RWPE2 (cell line): ENCODE measurements at regions not wholly inside any gene's neighbourhood (a gene's known extent, or its start where the extent isn't known, plus 50 kb on each side); places are given as distances from the start of the nearest gene placed in this dataset.
"Not testable (repeated sequence)": the region's sequence is repeated elsewhere in the genome, so short reads cannot be mapped to it uniquely, and the experiment has no call there.

ENCODE experiments used
- ATAC-seq: fragments of 200-7000 bp; cut with Tn5 transposase; 3 replicates; pipeline ENCODE4 v1.9.1; 2021; ENCODE audit warnings: low read depth
- DNase-seq: peaks from one replicate; pipeline ENCODE4 v3.0.0-alpha.2; 2020; ENCODE audit warnings: low spot score
- H3K27ac ChIP-seq: fragments of 450-650 bp; 2 replicates; pipeline ENCODE4 v1.5.1; 2017; ENCODE audit warnings: mild to moderate bottlenecking; ENCODE audit not compliant: poor library complexity, severe bottlenecking
- H3K27me3 ChIP-seq: fragments of 250-450 bp; sonication (Bioruptor Pico); 2 replicates; pipeline ENCODE4 v1.5.1; 2021; ENCODE audit warnings: mild to moderate bottlenecking, moderate library complexity; ENCODE audit not compliant: insufficient read depth, poor library complexity, severe bottlenecking
- H3K36me3 ChIP-seq: fragments of 250-450 bp; sonication (Bioruptor Pico); 2 replicates; pipeline ENCODE4 v1.5.1; 2020; ENCODE audit warnings: low read depth, mild to moderate bottlenecking, moderate library complexity
- H3K4me1 ChIP-seq: fragments of 250-450 bp; sonication (Bioruptor Pico); 2 replicates; pipeline ENCODE4 v1.5.1; 2021; ENCODE audit warnings: mild to moderate bottlenecking, moderate library complexity; ENCODE audit not compliant: insufficient read depth, poor library complexity, severe bottlenecking
- H3K4me3 ChIP-seq: fragments of 250-450 bp; sonication (Bioruptor Pico); 2 replicates; pipeline ENCODE4 v1.5.1; 2021; ENCODE audit warnings: mild to moderate bottlenecking, moderate library complexity; ENCODE audit not compliant: severe bottlenecking
- H3K9me3 ChIP-seq: fragments of 250-450 bp; sonication (Bioruptor Pico); 2 replicates; pipeline ENCODE4 v1.5.1; 2021; ENCODE audit warnings: mild to moderate bottlenecking, moderate library complexity; ENCODE audit not compliant: severe bottlenecking
- TF ChIP-seq, protein P1 (sequence below): fragments of 450-650 bp; IDR thresholded peaks from one replicate; pipeline ENCODE4 v1.5.1; 2017; ENCODE audit warnings: mild to moderate bottlenecking, moderate library complexity; ENCODE audit not compliant: poor library complexity, severe bottlenecking

DNA sequence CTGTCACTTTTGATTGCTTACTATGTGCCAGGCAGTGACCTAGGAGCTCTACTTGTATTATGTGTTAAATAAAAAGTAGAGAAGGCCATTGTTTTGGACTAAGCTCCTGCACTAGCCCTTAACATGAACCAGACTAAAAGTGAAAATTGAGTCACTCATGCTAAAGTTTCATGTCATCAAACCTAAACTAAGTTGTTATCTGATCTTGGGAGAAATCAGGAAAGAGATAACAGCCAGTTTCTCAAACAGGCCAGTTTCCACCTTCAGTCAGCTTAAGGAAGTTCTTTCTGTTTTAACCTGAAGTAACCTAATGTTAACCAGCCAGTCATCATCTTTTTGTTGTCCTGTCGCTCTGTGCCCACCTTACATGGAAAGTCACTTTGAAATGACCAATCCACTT lies 102.1 kb upstream of the MARK1 start:
- H3K4me1 ChIP-seq, result no peaks in the 10 kb centered on the region
- no peaks in the 10 kb centered on the region for H3K27me3 ChIP-seq
- H3K4me3 ChIP-seq, result no peak overlapping the region
- no peaks in the 10 kb centered on the region for H3K36me3 ChIP-seq
- DNase-seq, result no peak
- H3K9me3 ChIP-seq, result no peaks in the 10 kb centered on the region
- ATAC-seq, result no peak
- TF ChIP-seq, protein P1, sequence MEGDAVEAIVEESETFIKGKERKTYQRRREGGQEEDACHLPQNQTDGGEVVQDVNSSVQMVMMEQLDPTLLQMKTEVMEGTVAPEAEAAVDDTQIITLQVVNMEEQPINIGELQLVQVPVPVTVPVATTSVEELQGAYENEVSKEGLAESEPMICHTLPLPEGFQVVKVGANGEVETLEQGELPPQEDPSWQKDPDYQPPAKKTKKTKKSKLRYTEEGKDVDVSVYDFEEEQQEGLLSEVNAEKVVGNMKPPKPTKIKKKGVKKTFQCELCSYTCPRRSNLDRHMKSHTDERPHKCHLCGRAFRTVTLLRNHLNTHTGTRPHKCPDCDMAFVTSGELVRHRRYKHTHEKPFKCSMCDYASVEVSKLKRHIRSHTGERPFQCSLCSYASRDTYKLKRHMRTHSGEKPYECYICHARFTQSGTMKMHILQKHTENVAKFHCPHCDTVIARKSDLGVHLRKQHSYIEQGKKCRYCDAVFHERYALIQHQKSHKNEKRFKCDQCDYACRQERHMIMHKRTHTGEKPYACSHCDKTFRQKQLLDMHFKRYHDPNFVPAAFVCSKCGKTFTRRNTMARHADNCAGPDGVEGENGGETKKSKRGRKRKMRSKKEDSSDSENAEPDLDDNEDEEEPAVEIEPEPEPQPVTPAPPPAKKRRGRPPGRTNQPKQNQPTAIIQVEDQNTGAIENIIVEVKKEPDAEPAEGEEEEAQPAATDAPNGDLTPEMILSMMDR, result no peak
- no peak overlapping the region for H3K27ac ChIP-seq

DNA sequence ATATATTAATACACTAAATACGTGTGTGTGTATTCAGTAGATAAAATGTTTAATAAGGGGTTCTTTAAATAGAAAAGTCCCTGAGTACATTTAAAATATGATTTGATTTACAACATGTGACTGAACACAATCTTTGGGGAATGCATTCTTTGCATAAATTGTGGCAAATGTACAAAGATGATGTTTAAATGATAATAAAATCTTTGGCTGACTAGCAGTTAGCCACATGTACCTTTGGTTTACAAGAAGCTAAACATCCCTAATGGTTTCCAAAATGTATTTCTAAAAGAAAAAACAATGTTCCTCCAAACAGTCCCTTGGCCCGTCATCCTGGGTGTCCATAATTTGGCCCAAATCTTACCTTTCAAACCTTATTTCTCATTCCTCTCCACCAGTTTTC lies 106.4 kb upstream of the MARK1 start:
- Histone ChIP-seq H3K4me1 (no peaks in the 10 kb centered on the region), H3K27ac (no peak overlapping the region), H3K9me3 (no peaks in the 10 kb centered on the region), H3K4me3 (no peak overlapping the region), H3K27me3 (no peaks in the 10 kb centered on the region), H3K36me3 (no peaks in the 10 kb centered on the region)
- TF ChIP-seq, protein P1, result no peak
- DNase-seq (no peak), ATAC-seq (no peak)

DNA sequence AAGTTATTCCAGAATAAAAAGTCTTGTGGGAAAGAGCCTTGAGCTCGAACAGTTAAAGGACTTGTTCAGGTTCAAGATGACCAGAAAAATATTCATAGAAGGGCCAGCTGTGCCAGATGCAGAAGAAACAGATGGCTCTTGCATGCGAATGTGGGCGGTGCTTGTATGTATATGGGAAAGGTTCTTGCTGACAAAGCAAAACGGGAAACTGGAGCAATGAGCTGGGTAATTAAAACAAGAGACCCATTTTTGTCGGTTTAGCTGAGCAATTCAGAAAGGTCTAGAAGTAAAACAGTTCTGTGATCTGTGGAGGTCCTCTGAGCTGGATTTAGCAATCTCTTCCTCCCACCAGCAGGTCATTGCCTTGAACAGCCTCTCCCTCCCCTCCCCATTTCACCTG lies 107.2 kb upstream of the MARK1 start:
- Histone ChIP-seq H3K27me3 (no peaks in the 10 kb centered on the region), H3K9me3 (no peaks in the 10 kb centered on the region), H3K36me3 (no peaks in the 10 kb centered on the region), H3K27ac (no peak overlapping the region), H3K4me3 (no peak overlapping the region), H3K4me1 (no peaks in the 10 kb centered on the region)
- no peak for DNase-seq
- ATAC-seq, result no peak
- TF ChIP-seq, protein P1, result no peak

GRCh38 chr1:220412382-220412781 lies 115.6 kb upstream of the MARK1 start:
- H3K27ac ChIP-seq, ATAC-seq, DNase-seq, H3K4me1 ChIP-seq, H3K27me3 ChIP-seq, H3K36me3 ChIP-seq, H3K9me3 ChIP-seq, H3K4me3 ChIP-seq: not testable (repeated sequence)

GRCh38 chr1:220410611-220411010 lies 117.3 kb upstream of the MARK1 start:
- TF ChIP-seq, protein P1, result no peak
- Histone ChIP-seq H3K4me1 (no peaks in the 10 kb centered on the region), H3K4me3 (no peak overlapping the region), H3K9me3 (no peaks in the 10 kb centered on the region), H3K36me3 (no peaks in the 10 kb centered on the region), H3K27ac (no peak overlapping the region), H3K27me3 (no peaks in the 10 kb centered on the region)
- DNase-seq, result no peak
- ATAC-seq, result no peak
